ENCODE measurements at regions not wholly inside any gene's neighbourhood (a gene's known extent, or its start where the extent isn't known, plus 50 kb on each side); places are given as distances from the start of the nearest gene placed in this dataset.

- TF ChIP-seq CTCF (IDR thresholded peaks at IDR 0.05) (no peak), POLR2A (IDR thresholded peaks at IDR 0.05) (no peak)
Observed at GRCh38 chr3:81868597-81868996, 107.2 kb upstream of the GBE1 start.
